ENCODE measurements at regions not wholly inside any gene's neighbourhood (a gene's known extent, or its start where the extent isn't known, plus 50 kb on each side); places are given as distances from the start of the nearest gene placed in this dataset.

DNA sequence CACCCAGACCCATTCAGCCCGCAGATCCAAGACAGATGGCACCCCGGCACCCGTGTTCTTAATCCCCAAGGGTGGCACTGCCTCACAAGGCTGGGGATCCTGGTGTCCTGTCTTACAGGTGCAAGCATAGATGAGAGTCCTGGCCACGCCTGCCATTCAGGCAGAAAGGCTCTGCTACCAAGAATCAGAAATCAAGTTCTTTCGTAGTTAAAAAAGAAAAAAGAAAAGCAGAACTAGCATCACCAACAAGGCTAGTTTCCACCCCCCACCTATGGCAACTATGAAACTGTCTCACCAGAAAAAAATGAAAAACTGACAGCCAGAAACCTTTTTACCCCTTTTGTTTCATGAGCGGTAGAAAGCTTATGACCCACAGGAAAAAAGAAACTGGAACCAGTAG lies 170.4 kb downstream of the SYK start:
- DNase-seq (no peak), ATAC-seq (no peak)
- no peak for TF ChIP-seq CTCF (IDR thresholded peaks at IDR 0.05)
- Histone ChIP-seq H3K4me1 (ENCODE audit: low read depth) (peaks cover 3% of the 10 kb centered on the region), H3K9me3 (no peaks in the 10 kb centered on the region), H3K4me3 (no peak overlapping the region), H3K36me3 (ENCODE audit: low read depth) (no peaks in the 10 kb centered on the region)
- intact Hi-C loops (cut with DNase I, micrococcal nuclease), result no loop called here

DNA sequence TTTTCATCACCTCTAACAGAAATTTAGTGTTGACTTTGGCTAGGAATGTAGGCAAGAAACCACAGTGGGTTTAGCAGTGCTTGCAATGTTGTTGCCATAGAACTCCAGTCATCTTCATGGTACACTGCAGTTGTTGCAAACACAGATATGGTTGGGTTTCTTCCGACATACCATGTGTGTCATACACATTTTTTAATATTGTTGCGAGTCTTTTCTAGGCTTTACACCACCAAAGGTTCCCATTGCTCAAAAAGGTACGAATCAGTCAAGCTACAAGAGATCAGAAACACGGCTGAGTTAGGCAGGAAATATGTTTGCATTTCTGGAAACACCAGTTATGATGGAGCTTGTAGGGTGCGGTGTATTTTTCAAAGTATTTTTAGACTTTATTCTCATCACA lies 172.4 kb downstream of the SYK start:
- intact Hi-C loops (cut with DNase I, micrococcal nuclease), result no loop called here
- TF ChIP-seq CTCF (IDR thresholded peaks at IDR 0.05), result no peak
- Histone ChIP-seq H3K36me3 (ENCODE audit: low read depth) (no peaks in the 10 kb centered on the region), H3K4me1 (ENCODE audit: low read depth) (peaks cover 3% of the 10 kb centered on the region), H3K4me3 (no peak overlapping the region), H3K9me3 (no peaks in the 10 kb centered on the region)
- ATAC-seq, result peak; percentile 29
- DNase-seq, result no peak

- no peak for DNase-seq
- ATAC-seq, result no peak
- H3K4me3 ChIP-seq, result no peak overlapping the region
- TF ChIP-seq CTCF (IDR thresholded peaks at IDR 0.05), result no peak
- H3K9me3 ChIP-seq, result no peaks in the 10 kb centered on the region
- peaks cover 3% of the 10 kb centered on the region for H3K4me1 ChIP-seq (ENCODE audit: low read depth)
- H3K36me3 ChIP-seq (ENCODE audit: low read depth), result no peaks in the 10 kb centered on the region
- intact Hi-C loops (cut with DNase I, micrococcal nuclease), result no loop called here
Observed at GRCh38 chr9:90974643-90975245, 173.1 kb downstream of the SYK start.

DNA sequence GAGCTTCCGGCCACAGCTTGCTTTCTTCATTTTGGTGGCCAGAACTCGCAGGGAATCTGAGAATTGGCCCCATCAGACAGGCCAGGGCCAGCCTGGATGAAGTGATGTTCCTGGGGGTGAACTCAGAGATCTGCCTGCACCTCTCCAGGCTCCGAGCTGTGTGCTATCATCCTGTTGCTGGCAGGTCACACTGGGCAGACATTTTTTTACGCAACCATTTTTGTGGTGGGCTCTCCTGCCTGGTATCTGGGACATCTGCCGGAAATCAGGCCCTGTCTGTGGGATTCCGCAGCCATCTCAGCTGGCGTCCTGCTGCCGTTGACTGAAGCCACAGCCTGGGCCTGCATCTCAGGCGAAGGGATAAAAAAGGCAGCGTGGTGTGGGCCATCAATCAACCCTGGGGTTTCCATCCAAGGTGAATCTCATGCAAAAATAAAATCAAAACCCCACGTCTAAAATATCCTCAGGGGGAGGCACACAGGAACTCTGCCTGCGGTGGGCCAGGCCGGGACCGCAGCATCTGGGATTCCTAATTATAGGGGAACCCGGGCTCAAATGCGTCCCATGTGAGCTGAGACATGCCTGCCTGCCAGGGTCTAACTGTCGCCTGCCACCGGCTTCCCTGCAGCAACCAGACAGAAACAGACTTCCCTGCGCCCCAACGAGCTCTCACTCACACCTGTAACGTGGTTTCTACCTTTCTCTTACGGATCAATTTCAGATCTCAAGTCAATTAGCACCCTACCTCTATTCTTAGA lies 174.3 kb downstream of the SYK start:
- Histone ChIP-seq H3K4me3 (no peak overlapping the region), H3K36me3 (ENCODE audit: low read depth) (no peaks in the 10 kb centered on the region), H3K9me3 (no peaks in the 10 kb centered on the region), H3K4me1 (ENCODE audit: low read depth) (peaks cover 3% of the 10 kb centered on the region)
- TF ChIP-seq CTCF (IDR thresholded peaks at IDR 0.05), result no peak
- intact Hi-C loops (cut with DNase I, micrococcal nuclease), result no loop called here
- DNase-seq, result no peak
- no peak for ATAC-seq

- intact Hi-C loops (cut with DNase I, micrococcal nuclease), result no loop called here
- no peak for DNase-seq
- H3K4me1 ChIP-seq (ENCODE audit: low read depth), result no peaks in the 10 kb centered on the region
- no peak overlapping the region for H3K4me3 ChIP-seq
- peak; percentile 34 for ATAC-seq
- no peaks in the 10 kb centered on the region for H3K36me3 ChIP-seq (ENCODE audit: low read depth)
- no peaks in the 10 kb centered on the region for H3K9me3 ChIP-seq
- no peak for TF ChIP-seq CTCF (IDR thresholded peaks at IDR 0.05)
Observed at GRCh38 chr9:90979138-90979551, 177.5 kb downstream of the SYK start.
